MM.1S (cell line): ENCODE measurements at regions not wholly inside any gene's neighbourhood (a gene's known extent, or its start where the extent isn't known, plus 50 kb on each side); places are given as distances from the start of the nearest gene placed in this dataset.

Experiments used
- DNase-seq: peaks from one replicate; pipeline ENCODE4 v3.0.0-alpha.2; 2015
- H2AFZ ChIP-seq: fragments of 300-600 bp; sonication (generic); 2 replicates; pipeline ENCODE4 v1.6.0; 2016; ENCODE audit warnings: antibody characterized with exemption, low read length
- H3F3A ChIP-seq: fragments of 300-600 bp; sonication (generic); 2 replicates; pipeline ENCODE4 v1.6.1; 2016; ENCODE audit warnings: mild to moderate bottlenecking, antibody characterized with exemption, low read length, moderate library complexity, mixed read lengths; ENCODE audit not compliant: insufficient read depth
- H3K27ac ChIP-seq: fragments of 300-600 bp; sonication (generic); 2 replicates; pipeline ENCODE4 v1.5.1; 2016; ENCODE audit warnings: mild to moderate bottlenecking, low read length
- H3K27me3 ChIP-seq: fragments of 300-600 bp; sonication (generic); replicated peaks from 2 replicates; pipeline ENCODE4 v1.6.0; 2016; ENCODE audit warnings: low read length; ENCODE audit not compliant: insufficient read depth
- H3K36me3 ChIP-seq: fragments of 300-600 bp; sonication (generic); replicated peaks from 2 replicates; pipeline ENCODE4 v1.6.1; 2016; ENCODE audit warnings: mild to moderate bottlenecking, low read length, mixed read lengths; ENCODE audit not compliant: insufficient read depth
- H3K4me1 ChIP-seq: fragments of 300-600 bp; sonication (generic); 2 replicates; pipeline ENCODE4 v1.6.1; 2016; ENCODE audit warnings: low read length, mixed read lengths
- H3K4me2 ChIP-seq: fragments of 300-600 bp; sonication (generic); 2 replicates; pipeline ENCODE4 v1.6.0; 2016; ENCODE audit warnings: low read depth, low read length
- H3K4me3 ChIP-seq: fragments of 300-600 bp; sonication (generic); 2 replicates; pipeline ENCODE4 v1.5.1; 2016; ENCODE audit warnings: low read length, mixed read lengths
- H3K79me2 ChIP-seq: fragments of 300-600 bp; sonication (generic); 2 replicates; pipeline ENCODE4 v1.6.1; 2016; ENCODE audit warnings: mixed run types, low read length, mixed read lengths
- H3K9ac ChIP-seq: fragments of 300-600 bp; sonication (generic); 2 replicates; pipeline ENCODE4 v1.6.1; 2016; ENCODE audit warnings: low read length, mixed read lengths
- H3K9me2 ChIP-seq: fragments of 300-600 bp; sonication (generic); replicated peaks from 2 replicates; pipeline ENCODE4 v1.6.1; 2016; ENCODE audit warnings: mild to moderate bottlenecking, low read length, mixed read lengths; ENCODE audit not compliant: insufficient read depth
- H3K9me3 ChIP-seq: fragments of 300-600 bp; sonication (generic); replicated peaks from 2 replicates; pipeline ENCODE4 v1.6.1; 2016; ENCODE audit warnings: mild to moderate bottlenecking, low read length, mixed read lengths; ENCODE audit not compliant: insufficient read depth
- H4K20me1 ChIP-seq: fragments of 300-600 bp; sonication (generic); 2 replicates; pipeline ENCODE4 v1.6.1; 2016; ENCODE audit warnings: mild to moderate bottlenecking, low read length, moderate library complexity, mixed read lengths; ENCODE audit not compliant: insufficient read depth
- CTCF ChIP-seq: fragments of 300-600 bp; sonication (generic); IDR thresholded peaks from 2 replicates; pipeline ENCODE4 v1.5.1; 2016; ENCODE audit warnings: antibody characterized with exemption, low read length, mixed read lengths
- EZH2 ChIP-seq: fragments of 300-600 bp; sonication (generic); optimal IDR thresholded peaks from 2 replicates; pipeline ENCODE3; 2017; ENCODE audit warnings: low read depth, mild to moderate bottlenecking, antibody characterized with exemption, low read length, mixed read lengths
- EZH2phosphoT487 ChIP-seq: fragments of 300-600 bp; sonication (generic); IDR thresholded peaks from 2 replicates; pipeline ENCODE4 v1.6.1; 2018; ENCODE audit warnings: antibody characterized with exemption, low read length

- H3K9me3 ChIP-seq, result no peaks in the 10 kb centered on the region
- no peak overlapping the region for H2AFZ ChIP-seq
- no peaks in the 10 kb centered on the region for H3K4me1 ChIP-seq
- no peaks in the 10 kb centered on the region for H3K27me3 ChIP-seq
- TF ChIP-seq CTCF (no peak), EZH2phosphoT487 (no peak)
- DNase-seq, result no peak
- H3K36me3 ChIP-seq, result no peaks in the 10 kb centered on the region
- no peaks in the 10 kb centered on the region for H4K20me1 ChIP-seq
- no peak overlapping the region for H3K4me3 ChIP-seq
- H3F3A ChIP-seq, result no peaks in the 10 kb centered on the region
- H3K9me2 ChIP-seq, result no peaks in the 10 kb centered on the region
- H3K27ac ChIP-seq, result no peak overlapping the region
- no peaks in the 10 kb centered on the region for H3K79me2 ChIP-seq
- no peak overlapping the region for H3K9ac ChIP-seq
- H3K4me2 ChIP-seq, result no peak overlapping the region
These were observed 323.5 kb upstream of the SALL1 start for GRCh38 chr16:51474414-51475091.

GRCh38 chr16:51473091-51473490 lies 322.0 kb upstream of the SALL1 start:
- Histone ChIP-seq H3K36me3 (no peaks in the 10 kb centered on the region), H3K4me1 (no peaks in the 10 kb centered on the region), H3K27me3 (no peaks in the 10 kb centered on the region), H4K20me1 (no peaks in the 10 kb centered on the region), H3K27ac (no peak overlapping the region), H3K4me2 (no peak overlapping the region), H3K9ac (no peak overlapping the region), H3K9me3 (no peaks in the 10 kb centered on the region), H3F3A (no peaks in the 10 kb centered on the region), H3K9me2 (no peaks in the 10 kb centered on the region), H2AFZ (no peak overlapping the region), H3K79me2 (no peaks in the 10 kb centered on the region), H3K4me3 (no peak overlapping the region)
- DNase-seq, result no peak
- no peak for TF ChIP-seq EZH2phosphoT487

GRCh38 chr16:51470492-51470891 lies 319.4 kb upstream of the SALL1 start:
- H2AFZ ChIP-seq, result no peak overlapping the region
- H3K36me3 ChIP-seq, result no peaks in the 10 kb centered on the region
- TF ChIP-seq EZH2phosphoT487 (no peak), EZH2 (no peak), CTCF (no peak)
- no peaks in the 10 kb centered on the region for H3K9me3 ChIP-seq
- no peak overlapping the region for H3K4me3 ChIP-seq
- H4K20me1 ChIP-seq, result no peaks in the 10 kb centered on the region
- H3K9ac ChIP-seq, result no peak overlapping the region
- H3K27ac ChIP-seq, result no peak overlapping the region
- H3K9me2 ChIP-seq, result no peaks in the 10 kb centered on the region
- no peaks in the 10 kb centered on the region for H3K27me3 ChIP-seq
- no peaks in the 10 kb centered on the region for H3K4me1 ChIP-seq
- no peaks in the 10 kb centered on the region for H3K79me2 ChIP-seq
- no peaks in the 10 kb centered on the region for H3F3A ChIP-seq
- no peak for DNase-seq
- H3K4me2 ChIP-seq, result no peak overlapping the region

GRCh38 chr16:51464996-51465395 lies 313.9 kb upstream of the SALL1 start:
- Histone ChIP-seq H3K9ac (no peak overlapping the region), H3F3A (no peaks in the 10 kb centered on the region), H3K27me3 (no peaks in the 10 kb centered on the region), H2AFZ (no peak overlapping the region), H3K4me2 (no peak overlapping the region), H3K27ac (no peak overlapping the region), H4K20me1 (no peaks in the 10 kb centered on the region), H3K9me3 (no peaks in the 10 kb centered on the region), H3K9me2 (no peaks in the 10 kb centered on the region), H3K4me3 (no peak overlapping the region), H3K4me1 (no peaks in the 10 kb centered on the region), H3K79me2 (no peaks in the 10 kb centered on the region), H3K36me3 (no peaks in the 10 kb centered on the region)
- TF ChIP-seq EZH2, result no peak
- no peak for TF ChIP-seq EZH2phosphoT487
- no peak for TF ChIP-seq CTCF
- no peak for DNase-seq
